SK-N-SH (cell line): ENCODE measurements at regions not wholly inside any gene's neighbourhood (a gene's known extent, or its start where the extent isn't known, plus 50 kb on each side); places are given as distances from the start of the nearest gene placed in this dataset.
"Not testable (repeated sequence)": the region's sequence is repeated elsewhere in the genome, so short reads cannot be mapped to it uniquely, and the experiment has no call there.

Source experiments
- CTCF ChIP-seq: fragments of 200-600 bp; sonication (generic); IDR thresholded peaks from 2 replicates; pipeline ENCODE4 v1.6.1; 2017; ENCODE audit warnings: antibody characterized with exemption, mild to moderate bottlenecking, moderate library complexity
- EP300 ChIP-seq, 2 experiments: IDR thresholded peaks; 2 replicates each; pipeline versions ENCODE4 v1.4.0 to v1.6.1; 2012; ENCODE audit warnings: borderline replicate concordance in 1 of 2, low read depth in 1 of 2, low read length in 1 of 2
- EZH2phosphoT487 ChIP-seq: fragments of 200-600 bp; sonication (generic); IDR thresholded peaks from 2 replicates; pipeline ENCODE4 v1.6.1; 2017; ENCODE audit warnings: low read depth, mixed run types, mild to moderate bottlenecking, antibody characterized with exemption, moderate library complexity, borderline replicate concordance
- FOXM1 ChIP-seq: IDR thresholded peaks from 2 replicates; pipeline ENCODE4 v1.4.0; 2012; ENCODE audit warnings: low read depth, mild to moderate bottlenecking
- GABPA ChIP-seq: IDR thresholded peaks from 2 replicates; pipeline ENCODE4 v1.4.0; 2012; ENCODE audit warnings: low read depth, mild to moderate bottlenecking
- MAX ChIP-seq: IDR thresholded peaks from 2 replicates; pipeline ENCODE4 v1.4.0; 2012; ENCODE audit warnings: low read depth
- MEF2A ChIP-seq: IDR thresholded peaks from 2 replicates; pipeline ENCODE4 v1.4.0; 2012; ENCODE audit warnings: low read depth, borderline replicate concordance
- POLR2AphosphoS5 ChIP-seq: IDR thresholded peaks from 2 replicates; pipeline ENCODE4 v1.6.1; 2012; ENCODE audit warnings: low read depth, low read length
- YY1 ChIP-seq: IDR thresholded peaks from 2 replicates; pipeline ENCODE4 v1.4.0; 2012; ENCODE audit warnings: low read depth, mild to moderate bottlenecking

GRCh38 chr17:61539728-61540127 lies 51.3 kb downstream of the NACA2 start:
- TF ChIP-seq POLR2AphosphoS5; EZH2phosphoT487; EP300 (IDR thresholded peaks at IDR 0.05; ENCODE audit: borderline replicate concordance in 1 of 2, low read depth in 1 of 2, low read length in 1 of 2); CTCF; MAX; YY1; FOXM1; GABPA; MEF2A: not testable (repeated sequence)
